Stimulated activated memory B cell treated with anti-CD40 and anti-IgM and Interleukin-4, amounts not matched to agents 10 μg/mL and 1 μg/mL and 100 μg/mL, for 72 hours (primary cell): ENCODE measurements at regions not wholly inside any gene's neighbourhood (a gene's known extent, or its start where the extent isn't known, plus 50 kb on each side); places are given as distances from the start of the nearest gene placed in this dataset.

ENCODE experiments used
- ATAC-seq: fragments of 150-1000 bp; cut with Tn5 transposase; 2 replicates; pipeline ENCODE4 v1.10.0; 2021
- H3K27ac Mint-ChIP-seq: one replicate; pipeline ENCODE4 v1.8.0; 2022; ENCODE audit warnings: mild to moderate bottlenecking, mixed read lengths
- H3K27me3 Mint-ChIP-seq: one replicate; pipeline ENCODE4 v1.8.0; 2022; ENCODE audit warnings: mixed read lengths
- H3K36me3 Mint-ChIP-seq: one replicate; pipeline ENCODE4 v1.8.0; 2022; ENCODE audit warnings: mixed read lengths
- H3K4me1 Mint-ChIP-seq: one replicate; pipeline ENCODE4 v1.8.0; 2022; ENCODE audit warnings: mixed read lengths
- H3K4me3 Mint-ChIP-seq: one replicate; pipeline ENCODE4 v1.8.0; 2022; ENCODE audit warnings: mild to moderate bottlenecking, moderate library complexity, mixed read lengths
- H3K9me3 Mint-ChIP-seq: one replicate; pipeline ENCODE4 v1.8.0; 2022; ENCODE audit warnings: mixed read lengths

DNA sequence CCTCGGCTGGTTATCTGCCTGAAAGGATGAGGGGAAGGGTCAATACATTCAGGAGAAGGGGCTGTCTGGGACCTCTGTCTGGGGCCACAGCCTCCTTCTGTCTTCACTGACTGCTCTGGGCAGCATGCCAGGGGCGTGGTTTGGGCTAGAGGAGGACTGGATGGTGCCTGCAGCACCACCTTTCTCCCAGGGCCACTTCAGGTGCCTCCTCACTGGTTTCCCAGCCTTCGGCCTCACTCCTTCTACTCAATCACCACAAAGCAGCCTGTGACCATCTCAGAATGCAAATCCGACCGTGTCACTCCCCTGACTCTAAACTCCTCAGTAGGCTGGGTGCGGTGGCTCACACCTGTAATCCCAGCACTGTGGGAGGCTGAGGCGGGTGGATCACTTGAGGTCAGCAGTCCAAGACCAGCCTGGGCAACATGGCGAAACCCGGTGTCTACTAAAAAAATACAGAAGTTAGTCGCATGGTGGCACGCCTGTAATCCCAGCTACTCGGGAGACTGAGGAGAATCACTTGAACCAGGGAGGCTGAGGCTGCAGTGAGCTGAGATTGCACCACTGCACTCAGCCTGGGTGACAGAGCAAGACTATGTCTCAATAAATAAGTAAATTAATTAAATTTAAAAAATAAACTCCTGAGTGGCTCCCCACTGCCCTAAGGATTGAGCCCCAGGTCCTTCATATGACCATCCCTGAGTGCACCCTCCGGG is 50.1 kb upstream of the ECE1 start:
- Mint-ChIP-seq H3K27me3 (no peaks in the 10 kb centered on the region), H3K36me3 (peaks cover 8% of the 10 kb centered on the region), H3K4me1 (peaks cover 90% of the 10 kb centered on the region), H3K9me3 (no peaks in the 10 kb centered on the region), H3K4me3 (no peak overlapping the region), H3K27ac (peak overlapping the region; percentile 94)
- no peak for ATAC-seq
